Fibroblast of mammary gland (primary cell): ENCODE measurements at regions not wholly inside any gene's neighbourhood (a gene's known extent, or its start where the extent isn't known, plus 50 kb on each side); places are given as distances from the start of the nearest gene placed in this dataset.

Experiments
- DNase-seq: peaks from one replicate; pipeline ENCODE4 v3.0.0-alpha.2; 2010; ENCODE audit warnings: low read depth
- H3K4me3 ChIP-seq: 2 replicates; pipeline ENCODE4 v1.5.1; 2011; ENCODE audit warnings: low read depth, mild to moderate bottlenecking, low read length, moderate library complexity; ENCODE audit not compliant: control insufficient read depth
- CTCF ChIP-seq: conservative IDR thresholded peaks from 2 replicates; pipeline ENCODE4 v1.5.1; 2011; ENCODE audit warnings: low read depth, low read length, inconsistent platforms; ENCODE audit not compliant: control insufficient read depth, insufficient read depth

- TF ChIP-seq CTCF = no peak
- H3K4me3 ChIP-seq = no peak overlapping the region
These were observed 772.1 kb upstream of the RBFOX1 start for GRCh38 chr16:6560306-6561100.

DNA sequence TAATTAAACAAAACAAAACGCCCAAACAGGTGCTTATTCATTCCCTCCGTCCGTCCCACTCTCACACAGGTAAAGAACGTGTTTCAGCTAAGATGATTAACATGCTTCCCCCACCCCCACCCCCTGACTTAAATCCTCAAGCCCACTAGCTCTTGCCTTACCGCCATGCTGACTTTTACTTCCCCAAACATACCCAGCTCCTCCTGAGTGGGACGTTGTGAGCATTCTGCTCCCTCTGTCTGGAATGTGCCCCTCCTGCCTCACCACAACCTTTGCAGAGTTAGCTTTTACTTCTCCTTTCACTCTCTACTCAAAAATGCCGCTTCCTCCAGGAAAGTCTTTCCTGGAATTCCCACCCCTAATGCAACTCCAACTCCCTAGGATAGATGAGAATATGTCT, 774.0 kb upstream of the RBFOX1 start:
- DNase-seq = no peak
- no peak for TF ChIP-seq CTCF
- H3K4me3 ChIP-seq = no peak overlapping the region

More at GRCh38 chr16:6560306-6561100, 772.1 kb upstream of the RBFOX1 start:
- DNase-seq = no peak

DNA sequence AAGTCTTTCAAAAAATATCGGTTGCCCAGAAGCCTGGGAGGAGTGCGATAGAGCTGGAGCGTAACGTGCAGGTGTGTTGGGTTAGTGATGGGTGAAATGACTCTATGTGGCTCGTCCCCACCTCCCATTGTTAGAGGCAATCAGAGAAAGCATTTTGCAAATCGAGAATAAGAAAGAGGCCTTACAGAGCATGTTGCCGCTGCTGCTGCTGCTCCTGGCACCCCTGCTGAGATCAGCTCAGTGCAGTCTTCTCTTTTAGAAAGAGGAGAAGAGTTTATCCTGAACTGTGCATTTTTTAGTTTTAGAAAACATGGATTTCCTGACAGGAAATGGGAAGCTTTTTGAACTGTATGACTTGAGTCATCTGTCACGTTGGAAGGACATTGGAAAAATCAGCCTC, 774.5 kb upstream of the RBFOX1 start:
- no peak for DNase-seq
- no peak overlapping the region for H3K4me3 ChIP-seq
- TF ChIP-seq CTCF = no peak

DNA sequence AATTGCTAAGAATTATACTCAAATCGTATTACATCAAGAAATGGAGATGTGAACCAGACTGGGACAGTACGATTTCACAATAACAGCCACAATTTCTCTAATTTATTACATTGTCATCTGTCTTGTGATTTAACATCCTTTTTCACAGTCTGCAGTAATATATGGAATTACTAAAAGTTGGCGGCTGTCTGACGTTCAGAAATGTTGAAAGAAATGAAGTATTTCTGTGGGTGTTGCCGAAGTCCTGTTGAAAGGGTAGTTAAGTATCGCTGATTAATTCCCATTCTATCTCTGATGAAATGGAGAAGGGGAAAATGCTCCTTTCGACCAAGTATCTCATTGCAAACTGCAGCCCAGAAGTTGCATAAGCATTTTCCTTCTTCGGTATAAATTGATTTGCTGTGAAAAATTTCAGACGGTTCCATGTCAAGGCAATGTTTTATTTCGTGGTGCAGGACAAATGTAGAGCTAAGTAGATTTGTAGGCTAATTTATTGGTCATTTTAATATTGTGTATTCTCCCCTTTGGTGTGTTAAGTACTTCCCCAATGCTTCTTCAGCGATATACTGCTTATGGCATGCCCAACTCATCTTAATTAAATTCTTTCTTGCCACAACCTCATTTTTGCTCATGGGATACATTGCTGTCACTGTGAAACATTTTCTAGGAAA, 775.2 kb upstream of the RBFOX1 start:
- no peak for TF ChIP-seq CTCF
- no peak overlapping the region for H3K4me3 ChIP-seq
- no peak for DNase-seq

DNA sequence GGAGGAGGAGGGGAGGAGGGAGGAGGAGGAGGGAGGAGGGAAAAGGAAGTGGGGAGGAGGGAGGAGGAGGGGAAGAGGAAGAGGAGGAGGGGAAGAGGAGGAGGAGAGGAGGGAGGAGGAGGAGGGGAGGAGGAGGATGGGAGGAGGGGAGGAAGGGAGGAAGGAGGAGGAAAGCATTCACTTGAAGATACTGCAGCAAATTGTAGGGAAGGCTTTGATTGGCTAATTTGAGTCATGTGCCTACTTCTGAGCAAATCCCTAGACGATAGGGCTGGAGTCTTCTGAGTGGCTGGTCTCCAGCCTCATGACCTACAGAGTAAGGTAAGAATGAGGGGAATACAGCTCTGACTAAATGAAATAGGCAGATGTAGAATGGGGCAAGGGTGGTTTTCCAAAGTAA, 783.2 kb upstream of the RBFOX1 start:
- DNase-seq = no peak
- no peak for TF ChIP-seq CTCF
- H3K4me3 ChIP-seq = no peak overlapping the region

GRCh38 chr16:6548507-6548906, 784.1 kb upstream of the RBFOX1 start:
- DNase-seq = no peak
- no peak overlapping the region for H3K4me3 ChIP-seq
- TF ChIP-seq CTCF = no peak

GRCh38 chr16:6547131-6547530, 785.5 kb upstream of the RBFOX1 start:
- H3K4me3 ChIP-seq = no peak overlapping the region
- TF ChIP-seq CTCF = no peak
- no peak for DNase-seq
